ENCODE measurements at regions not wholly inside any gene's neighbourhood (a gene's known extent, or its start where the extent isn't known, plus 50 kb on each side); places are given as distances from the start of the nearest gene placed in this dataset.

DNA sequence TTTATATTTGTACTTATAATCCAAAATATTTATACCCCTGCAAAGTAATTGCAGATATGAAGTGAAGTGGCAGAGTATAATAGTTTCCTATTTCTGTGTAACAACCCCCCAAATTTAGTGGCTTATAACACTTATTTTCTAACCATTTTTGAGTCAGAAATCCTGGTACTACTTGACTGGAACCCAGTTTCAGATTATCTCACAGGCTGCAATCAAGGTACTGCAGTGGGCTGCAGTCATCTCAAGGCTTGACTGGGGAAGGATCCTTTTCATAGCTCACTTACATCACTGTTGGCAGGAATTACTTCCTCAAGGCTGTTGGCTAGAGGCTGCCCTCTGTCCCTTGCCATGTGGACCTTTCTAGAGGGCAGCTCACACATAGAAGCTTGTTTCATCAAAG is 558.2 kb upstream of the PKDCC start:
- TF ChIP-seq CTCF (IDR thresholded peaks at IDR 0.05 in 8 of 11, conservative IDR thresholded peaks at IDR 0.05 in 3 of 11): no peak
- no peak for TF ChIP-seq POLR2A (IDR thresholded peaks at IDR 0.05)
- TF ChIP-seq POLR2AphosphoS5 (IDR thresholded peaks at IDR 0.05): no peak
